ENCODE measurements at regions not wholly inside any gene's neighbourhood (a gene's known extent, or its start where the extent isn't known, plus 50 kb on each side); places are given as distances from the start of the nearest gene placed in this dataset.

- H3K9me3 ChIP-seq (replicated peaks; ENCODE audit: control insufficient read depth, insufficient read depth, low read length), result no peaks in the 10 kb centered on the region
- no peak for DNase-seq (ENCODE audit: low read depth, low spot score)
- ChIA-PET POLR2A (no interaction called here), CTCF (no interaction called here)
- H3K9ac ChIP-seq (replicated peaks; ENCODE audit: extremely low read depth, insufficient read depth, low read length), result no peak overlapping the region
- no peaks in the 10 kb centered on the region for H3K36me3 ChIP-seq (ENCODE audit: control insufficient read depth in 2 of 2, extremely low read depth in 1 of 2, insufficient read depth in 2 of 2, low read length in 2 of 2)
- FAIRE-seq, result no peak
- intact Hi-C loops (cut with micrococcal nuclease) (no loop called here), dilution Hi-C loops (cut with MboI; ENCODE audit: extremely low pct_ligation_motif_present, low sequenced_read_pairs) (no loop called here)
- TF ChIP-seq POLR2A (IDR thresholded peaks at IDR 0.05; ENCODE audit: low read depth, low read length) (no peak), EZH2 (IDR thresholded peaks at IDR 0.05; ENCODE audit: borderline replicate concordance, low read depth, low read length, severe bottlenecking) (no peak), POLR2AphosphoS5 (IDR thresholded peaks at IDR 0.05; ENCODE audit: insufficient read depth, low read depth, low read length) (no peak), MYC (IDR thresholded peaks at IDR 0.05; ENCODE audit: low read depth, low read length) (no peak), FOS (IDR thresholded peaks at IDR 0.05; ENCODE audit: borderline replicate concordance, insufficient read depth, low read length) (no peak), GATA2 (IDR thresholded peaks at IDR 0.05; ENCODE audit: insufficient read depth, insufficient read length, low read depth, low read length) (no peak)
- TF ChIP-seq, protein P1, sequence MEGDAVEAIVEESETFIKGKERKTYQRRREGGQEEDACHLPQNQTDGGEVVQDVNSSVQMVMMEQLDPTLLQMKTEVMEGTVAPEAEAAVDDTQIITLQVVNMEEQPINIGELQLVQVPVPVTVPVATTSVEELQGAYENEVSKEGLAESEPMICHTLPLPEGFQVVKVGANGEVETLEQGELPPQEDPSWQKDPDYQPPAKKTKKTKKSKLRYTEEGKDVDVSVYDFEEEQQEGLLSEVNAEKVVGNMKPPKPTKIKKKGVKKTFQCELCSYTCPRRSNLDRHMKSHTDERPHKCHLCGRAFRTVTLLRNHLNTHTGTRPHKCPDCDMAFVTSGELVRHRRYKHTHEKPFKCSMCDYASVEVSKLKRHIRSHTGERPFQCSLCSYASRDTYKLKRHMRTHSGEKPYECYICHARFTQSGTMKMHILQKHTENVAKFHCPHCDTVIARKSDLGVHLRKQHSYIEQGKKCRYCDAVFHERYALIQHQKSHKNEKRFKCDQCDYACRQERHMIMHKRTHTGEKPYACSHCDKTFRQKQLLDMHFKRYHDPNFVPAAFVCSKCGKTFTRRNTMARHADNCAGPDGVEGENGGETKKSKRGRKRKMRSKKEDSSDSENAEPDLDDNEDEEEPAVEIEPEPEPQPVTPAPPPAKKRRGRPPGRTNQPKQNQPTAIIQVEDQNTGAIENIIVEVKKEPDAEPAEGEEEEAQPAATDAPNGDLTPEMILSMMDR (IDR thresholded peaks at IDR 0.05; ENCODE audit: extremely low read depth in 1 of 2, insufficient read depth in 1 of 2, low read depth in 1 of 2, low read length in 2 of 2), result no peak
- TF ChIP-seq, protein P2, sequence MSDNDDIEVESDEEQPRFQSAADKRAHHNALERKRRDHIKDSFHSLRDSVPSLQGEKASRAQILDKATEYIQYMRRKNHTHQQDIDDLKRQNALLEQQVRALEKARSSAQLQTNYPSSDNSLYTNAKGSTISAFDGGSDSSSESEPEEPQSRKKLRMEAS (IDR thresholded peaks at IDR 0.05; ENCODE audit: insufficient read depth, insufficient read length), result no peak
- no peaks in the 10 kb centered on the region for H4K20me1 ChIP-seq (replicated peaks; ENCODE audit: control insufficient read depth, extremely low read depth, insufficient read depth, low read length)
- H3K27ac ChIP-seq (ENCODE audit: insufficient read depth, low read depth, low read length), result no peak overlapping the region
- no peak overlapping the region for H3K4me2 ChIP-seq (ENCODE audit: insufficient read depth, low read length)
- no TSS peak for BruUV-seq (replicated peaks)
- H3K9me1 ChIP-seq (replicated peaks; ENCODE audit: control insufficient read depth, extremely low read depth, insufficient read depth, low read length), result no peaks in the 10 kb centered on the region
- no peaks in the 10 kb centered on the region for H3K79me2 ChIP-seq (ENCODE audit: control insufficient read depth, insufficient read depth, low read length)
- H3K27me3 ChIP-seq (ENCODE audit: control insufficient read depth in 2 of 2, insufficient read depth in 2 of 2, low read length in 2 of 2), result no peaks in the 10 kb centered on the region
- H3K4me3 ChIP-seq (replicated peaks in 1 of 3; ENCODE audit: insufficient read depth in 1 of 3, low read depth in 1 of 3, low read length in 3 of 3), result no peak overlapping the region
- H3K4me1 ChIP-seq (ENCODE audit: control insufficient read depth, extremely low read depth, insufficient read depth, low read length), result no peaks in the 10 kb centered on the region
- no peak overlapping the region for H2AFZ ChIP-seq (ENCODE audit: low read depth, low read length)
Measured at GRCh38 chr4:133668061-133668851, 519.2 kb downstream of the PCDH10 start.
